HEK293T (cell line): ENCODE measurements at regions not wholly inside any gene's neighbourhood (a gene's known extent, or its start where the extent isn't known, plus 50 kb on each side); places are given as distances from the start of the nearest gene placed in this dataset.

ENCODE experiments used
- CTCF ChIA-PET: fragments of 350-600 bp; formaldehyde crosslinking; extraction: SDS; loops from one replicate; lab custom pipeline; 2021; ENCODE audit warnings: antibody characterized with exemption, inconsistent platforms; lab: Yijun Ruan, JAX
- POLR2A ChIA-PET: fragments of 350-600 bp; formaldehyde crosslinking; extraction: SDS; loops from one replicate; lab custom pipeline; 2020; ENCODE audit warnings: antibody characterized with exemption, inconsistent platforms; lab: Yijun Ruan, JAX
- DNase-seq: peaks from one replicate; pipeline ENCODE4 v3.0.0; 2012; ENCODE audit warnings: mixed read lengths; ENCODE audit errors: extremely low spot score
- ARNT ChIP-seq: fragments of 450-650 bp; IDR thresholded peaks from 2 replicates; pipeline ENCODE4 v1.6.1; 2017; ENCODE audit warnings: mild to moderate bottlenecking
- BHLHE40 ChIP-seq: fragments of 450-650 bp; IDR thresholded peaks from 2 replicates; pipeline ENCODE4 v1.6.1; 2016; ENCODE audit warnings: mild to moderate bottlenecking, moderate library complexity, borderline replicate concordance
- CTBP1 ChIP-seq: fragments of 450-650 bp; IDR thresholded peaks from 2 replicates; pipeline ENCODE4 v1.6.1; 2016; ENCODE audit warnings: borderline replicate concordance
- ELF4 ChIP-seq: fragments of 450-650 bp; IDR thresholded peaks from 2 replicates; pipeline ENCODE4 v1.6.1; 2017; ENCODE audit warnings: antibody characterized with exemption
- FOXA1 ChIP-seq: fragments of 450-650 bp; IDR thresholded peaks from 2 replicates; pipeline ENCODE4 v1.6.1; 2016; ENCODE audit warnings: mild to moderate bottlenecking
- FOXK2 ChIP-seq: fragments of 450-650 bp; IDR thresholded peaks from 2 replicates; pipeline ENCODE4 v1.6.1; 2016; ENCODE audit warnings: mild to moderate bottlenecking
- FOXM1 ChIP-seq: fragments of 450-650 bp; IDR thresholded peaks from 2 replicates; pipeline ENCODE4 v1.6.1; 2017; ENCODE audit warnings: mild to moderate bottlenecking, borderline replicate concordance
- HDGF ChIP-seq: fragments of 450-650 bp; IDR thresholded peaks from 2 replicates; pipeline ENCODE4 v1.6.1; 2017; ENCODE audit warnings: antibody characterized with exemption, borderline replicate concordance
- L3MBTL2 ChIP-seq: fragments of 450-650 bp; conservative IDR thresholded peaks from 2 replicates; pipeline ENCODE4 v1.6.1; 2016; ENCODE audit warnings: mild to moderate bottlenecking
- LEF1 ChIP-seq: fragments of 450-650 bp; IDR thresholded peaks from 2 replicates; pipeline ENCODE4 v1.6.1; 2017; ENCODE audit warnings: mild to moderate bottlenecking, borderline replicate concordance
- NFRKB ChIP-seq: fragments of 450-650 bp; IDR thresholded peaks from 2 replicates; pipeline ENCODE4 v1.6.1; 2016; ENCODE audit warnings: mild to moderate bottlenecking, moderate library complexity
- SP1 ChIP-seq: fragments of 450-650 bp; IDR thresholded peaks from 2 replicates; pipeline ENCODE4 v1.6.1; 2017
- SUZ12 ChIP-seq: fragments of 450-650 bp; IDR thresholded peaks from 2 replicates; pipeline ENCODE4 v1.6.1; 2016; ENCODE audit warnings: mild to moderate bottlenecking
- TARDBP ChIP-seq: fragments of 450-650 bp; IDR thresholded peaks from 2 replicates; pipeline ENCODE4 v1.6.1; 2016
- ZNF384 ChIP-seq: fragments of 450-650 bp; IDR thresholded peaks from 2 replicates; pipeline ENCODE4 v1.6.1; 2016
- TF ChIP-seq, protein P1 (sequence below): fragments of 450-650 bp; IDR thresholded peaks from 2 replicates; pipeline ENCODE4 v1.6.1; 2016

DNA sequence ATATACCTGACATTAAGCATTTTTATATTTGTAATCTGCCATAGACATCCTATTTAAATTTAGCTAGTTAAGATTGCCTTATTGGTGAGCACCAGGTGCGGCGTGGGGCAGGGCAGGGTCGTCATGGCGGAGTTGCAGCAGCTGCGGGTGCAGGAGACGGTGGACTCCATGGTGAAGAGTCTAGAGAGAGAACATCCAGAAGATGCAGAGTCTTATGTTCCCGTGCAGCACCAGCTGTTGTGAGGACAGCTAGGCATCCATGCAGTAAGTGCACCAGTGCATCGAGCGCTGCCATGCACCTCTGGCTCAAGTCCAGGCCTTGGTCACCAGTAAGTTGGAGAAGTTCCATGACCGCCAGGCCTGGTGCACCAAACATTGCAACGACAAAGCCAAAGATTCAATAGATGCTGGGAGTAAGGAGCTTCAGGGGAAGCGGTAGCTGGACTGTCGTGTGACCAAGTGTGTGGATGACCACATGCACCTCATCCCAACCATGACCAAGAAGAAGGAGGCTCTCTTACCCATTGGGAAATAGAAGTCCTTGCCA is 586.2 kb downstream of the CD109 start:
- DNase-seq = no peak
- CTCF ChIA-PET = no interaction called here
- POLR2A ChIA-PET = no interaction called here
- no peak for TF ChIP-seq ARNT
- TF ChIP-seq TARDBP = no peak
- no peak for TF ChIP-seq L3MBTL2
- no peak for TF ChIP-seq SUZ12
- no peak for TF ChIP-seq LEF1

DNA sequence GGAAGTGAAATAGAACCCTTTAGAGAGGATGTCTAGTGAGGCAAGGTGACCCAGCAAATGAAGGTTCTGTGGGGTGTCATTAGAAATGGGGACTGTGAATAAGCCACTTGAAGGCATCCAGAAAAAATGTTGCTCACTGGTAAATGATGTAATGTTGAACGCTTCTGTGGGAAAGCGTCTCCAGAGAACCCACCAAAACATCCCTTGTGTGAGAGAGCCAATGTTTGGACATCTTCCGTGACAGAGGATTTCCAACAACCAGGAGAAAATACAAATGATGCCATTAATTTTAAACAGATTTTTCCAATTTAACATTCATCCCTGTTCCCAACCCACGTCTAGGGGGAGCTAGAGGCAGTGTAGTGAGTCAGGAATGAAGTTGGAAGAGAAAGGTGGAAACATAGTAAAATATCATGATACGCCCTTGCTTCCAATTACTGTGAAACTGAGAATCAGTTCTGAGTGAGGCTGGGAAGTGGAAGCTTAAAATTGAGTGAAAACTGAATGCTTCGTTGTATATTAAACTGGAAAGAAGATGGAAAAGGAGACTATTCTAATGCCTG is 584.2 kb downstream of the CD109 start:
- CTCF ChIA-PET = no interaction called here
- no peak for TF ChIP-seq FOXK2
- no peak for TF ChIP-seq SUZ12
- no peak for TF ChIP-seq SP1
- TF ChIP-seq TARDBP = no peak
- TF ChIP-seq, protein P1, sequence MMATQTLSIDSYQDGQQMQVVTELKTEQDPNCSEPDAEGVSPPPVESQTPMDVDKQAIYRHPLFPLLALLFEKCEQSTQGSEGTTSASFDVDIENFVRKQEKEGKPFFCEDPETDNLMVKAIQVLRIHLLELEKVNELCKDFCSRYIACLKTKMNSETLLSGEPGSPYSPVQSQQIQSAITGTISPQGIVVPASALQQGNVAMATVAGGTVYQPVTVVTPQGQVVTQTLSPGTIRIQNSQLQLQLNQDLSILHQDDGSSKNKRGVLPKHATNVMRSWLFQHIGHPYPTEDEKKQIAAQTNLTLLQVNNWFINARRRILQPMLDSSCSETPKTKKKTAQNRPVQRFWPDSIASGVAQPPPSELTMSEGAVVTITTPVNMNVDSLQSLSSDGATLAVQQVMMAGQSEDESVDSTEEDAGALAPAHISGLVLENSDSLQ = no peak
- no peak for TF ChIP-seq FOXA1
- TF ChIP-seq ELF4 = no peak
- POLR2A ChIA-PET = no interaction called here
- no peak for DNase-seq

DNA sequence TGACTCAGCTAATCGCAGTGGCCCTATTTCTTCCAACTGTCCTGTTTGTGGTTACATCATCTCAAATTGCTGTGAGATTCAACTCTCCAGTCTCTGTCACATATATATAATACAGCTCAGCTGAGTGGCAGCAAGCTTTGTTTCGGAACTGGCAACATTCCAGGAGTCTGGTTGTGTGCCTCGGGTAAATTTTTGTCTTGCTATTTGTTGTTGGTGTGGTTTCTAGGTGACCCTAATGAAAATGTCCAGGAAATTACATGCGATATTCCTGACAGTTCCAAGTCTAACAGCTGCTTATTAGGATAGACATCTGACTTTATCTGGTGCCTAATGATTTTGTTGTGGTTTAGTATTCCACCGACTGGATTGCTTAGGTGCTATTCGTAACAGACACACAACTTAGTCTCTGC is 581.8 kb downstream of the CD109 start:
- no peak for DNase-seq
- POLR2A ChIA-PET = no interaction called here
- CTCF ChIA-PET = no interaction called here
- no peak for TF ChIP-seq TARDBP
- TF ChIP-seq SUZ12 = no peak
- no peak for TF ChIP-seq ZNF384
- no peak for TF ChIP-seq ELF4
- TF ChIP-seq SP1 = no peak
- no peak for TF ChIP-seq L3MBTL2
- TF ChIP-seq FOXK2 = no peak
- TF ChIP-seq, protein P1 = no peak
- no peak for TF ChIP-seq FOXM1
- TF ChIP-seq BHLHE40 = no peak
- no peak for TF ChIP-seq NFRKB
- TF ChIP-seq LEF1 = no peak
- TF ChIP-seq FOXA1 = no peak

DNA sequence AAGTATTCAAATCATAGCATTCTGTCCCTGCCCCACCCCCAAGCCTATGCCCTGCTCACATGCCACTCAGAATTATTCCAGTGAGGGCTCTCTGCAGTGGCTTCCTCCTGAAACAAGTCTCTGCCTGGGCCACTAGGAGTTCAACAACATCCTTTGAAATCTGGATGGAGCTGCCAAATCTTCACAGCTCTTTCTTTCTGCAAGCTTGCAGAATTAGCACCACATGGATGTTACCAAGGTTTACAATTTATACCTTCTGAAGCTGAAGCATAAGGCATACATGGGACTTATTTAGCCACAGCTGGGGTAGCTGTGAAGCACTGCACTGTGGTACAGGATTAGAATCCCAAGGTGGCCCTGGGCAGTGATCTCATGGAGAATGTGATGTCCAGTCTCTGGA is 577.5 kb downstream of the CD109 start:
- DNase-seq = no peak
- TF ChIP-seq HDGF (no peak), TARDBP (no peak), CTBP1 (no peak), FOXA1 (no peak), NFRKB (no peak), ZNF384 (no peak), LEF1 (no peak)
- ChIA-PET CTCF (no interaction called here), POLR2A (no interaction called here)

DNA sequence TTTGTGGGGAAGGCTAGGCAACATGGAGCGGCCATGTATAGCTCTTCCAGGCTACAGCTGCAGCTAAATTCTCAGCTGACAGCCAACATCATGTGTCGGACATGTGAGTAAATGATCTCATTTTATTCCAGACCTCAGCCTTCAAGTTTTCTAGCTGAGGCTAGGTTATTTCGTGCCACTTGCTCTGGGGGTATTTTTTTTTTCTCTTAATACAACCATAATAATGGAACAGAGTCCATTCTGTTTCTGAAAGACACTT is 573.5 kb downstream of the CD109 start:
- TF ChIP-seq SUZ12 = no peak
- no peak for TF ChIP-seq FOXM1
- TF ChIP-seq CTBP1 = no peak
- DNase-seq = no peak
- CTCF ChIA-PET = no interaction called here
- POLR2A ChIA-PET = no interaction called here

DNA sequence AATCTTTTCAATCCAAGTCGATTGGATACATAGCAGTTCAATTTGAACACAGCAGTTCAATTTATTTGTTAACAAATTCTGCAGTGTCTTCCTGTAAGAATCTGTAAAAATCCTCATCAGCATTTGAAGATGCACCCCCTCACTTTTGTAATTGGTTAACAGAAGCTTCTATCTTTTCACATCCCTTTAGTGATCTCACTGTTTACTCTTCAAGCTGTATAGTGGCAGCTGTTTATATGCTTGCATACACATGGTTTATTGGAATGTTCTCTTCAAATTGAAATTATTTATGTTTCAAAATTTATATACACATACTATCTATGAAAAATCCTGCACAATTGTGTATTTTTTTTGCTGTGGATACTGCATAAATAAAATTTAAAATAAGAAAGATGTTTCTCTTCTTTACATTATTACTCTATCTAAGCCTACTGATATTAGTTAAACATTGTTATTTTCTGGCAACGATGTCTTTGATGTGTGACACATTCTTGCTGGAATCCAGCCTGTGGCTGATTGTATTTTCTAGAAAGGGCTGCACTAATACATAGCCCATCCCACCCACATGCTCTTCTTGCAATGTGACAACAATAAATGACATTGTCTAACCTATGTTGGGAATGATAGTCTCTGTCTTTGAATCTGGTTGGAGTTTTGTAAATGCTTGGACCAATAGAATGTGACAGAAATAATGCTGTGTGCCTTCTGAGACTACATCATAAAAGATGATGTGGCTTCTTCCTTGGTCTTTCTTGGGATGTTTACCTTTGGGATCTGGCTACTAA is 573.0 kb downstream of the CD109 start:
- POLR2A ChIA-PET = no interaction called here
- TF ChIP-seq SUZ12 (no peak), TARDBP (no peak), HDGF (no peak), LEF1 (no peak), FOXM1 (no peak)
- TF ChIP-seq, protein P1 = no peak
- CTCF ChIA-PET = no interaction called here
- no peak for DNase-seq

DNA sequence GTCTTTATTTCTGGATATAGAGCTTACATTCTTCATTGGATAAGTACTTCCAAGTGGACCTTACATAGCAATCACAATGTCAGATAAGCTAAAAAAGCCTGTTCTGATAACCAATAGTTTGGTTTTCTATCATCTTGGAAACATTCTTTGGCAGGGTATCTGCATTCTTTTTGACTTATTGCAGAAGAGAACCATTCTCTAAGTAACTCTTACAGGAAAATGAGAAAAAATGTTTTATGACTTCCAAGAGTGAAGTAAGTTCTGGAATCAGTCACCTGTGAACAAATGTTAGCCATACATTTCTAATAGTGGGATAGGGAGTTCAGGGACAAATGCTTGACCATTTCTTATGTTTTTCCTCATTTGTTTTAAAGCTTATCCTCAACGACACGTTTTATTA is 564.0 kb downstream of the CD109 start:
- TF ChIP-seq HDGF = no peak
- no peak for TF ChIP-seq FOXA1
- TF ChIP-seq LEF1 = no peak
- TF ChIP-seq ARNT = no peak
- no peak for TF ChIP-seq SUZ12
- ChIA-PET POLR2A (no interaction called here), CTCF (no interaction called here)
- no peak for DNase-seq
